Panc1 (cell line): ENCODE measurements at regions not wholly inside any gene's neighbourhood (a gene's known extent, or its start where the extent isn't known, plus 50 kb on each side); places are given as distances from the start of the nearest gene placed in this dataset.
"Not testable (repeated sequence)": the region's sequence is repeated elsewhere in the genome, so short reads cannot be mapped to it uniquely, and the experiment has no call there.

ENCODE experiments used
- POLR2AphosphoS5 ChIP-seq: IDR thresholded peaks from 2 replicates; pipeline ENCODE4 v1.6.1; 2012; ENCODE audit warnings: mild to moderate bottlenecking, low read depth, low read length, moderate library complexity
- TF ChIP-seq, protein P1 (sequence below): fragments of 450-650 bp; IDR thresholded peaks from 2 replicates; pipeline ENCODE4 v1.5.1; 2017; ENCODE audit warnings: mild to moderate bottlenecking

DNA sequence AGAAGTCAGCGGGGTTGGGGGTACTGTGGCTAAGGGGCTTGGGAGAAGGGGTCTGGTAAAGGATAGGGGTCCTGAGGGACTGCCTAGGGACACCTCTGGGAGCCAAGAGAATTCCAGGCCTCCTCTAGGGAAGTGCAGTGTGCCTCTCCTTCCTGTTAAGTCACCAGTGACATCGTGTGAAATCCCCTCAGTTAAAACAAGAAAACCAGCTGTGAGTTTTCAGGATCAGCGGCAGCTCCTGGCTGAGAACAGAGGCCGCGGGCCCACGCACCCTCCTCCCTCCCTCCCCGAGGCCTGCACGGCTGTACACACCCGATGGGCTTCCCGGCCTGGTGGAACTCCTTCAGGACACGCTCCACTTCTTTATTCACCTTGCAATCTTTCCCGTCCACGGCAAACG is 5400.0 kb upstream of the TPTE start:
- not testable (repeated sequence) for TF ChIP-seq POLR2AphosphoS5
- TF ChIP-seq, protein P1, sequence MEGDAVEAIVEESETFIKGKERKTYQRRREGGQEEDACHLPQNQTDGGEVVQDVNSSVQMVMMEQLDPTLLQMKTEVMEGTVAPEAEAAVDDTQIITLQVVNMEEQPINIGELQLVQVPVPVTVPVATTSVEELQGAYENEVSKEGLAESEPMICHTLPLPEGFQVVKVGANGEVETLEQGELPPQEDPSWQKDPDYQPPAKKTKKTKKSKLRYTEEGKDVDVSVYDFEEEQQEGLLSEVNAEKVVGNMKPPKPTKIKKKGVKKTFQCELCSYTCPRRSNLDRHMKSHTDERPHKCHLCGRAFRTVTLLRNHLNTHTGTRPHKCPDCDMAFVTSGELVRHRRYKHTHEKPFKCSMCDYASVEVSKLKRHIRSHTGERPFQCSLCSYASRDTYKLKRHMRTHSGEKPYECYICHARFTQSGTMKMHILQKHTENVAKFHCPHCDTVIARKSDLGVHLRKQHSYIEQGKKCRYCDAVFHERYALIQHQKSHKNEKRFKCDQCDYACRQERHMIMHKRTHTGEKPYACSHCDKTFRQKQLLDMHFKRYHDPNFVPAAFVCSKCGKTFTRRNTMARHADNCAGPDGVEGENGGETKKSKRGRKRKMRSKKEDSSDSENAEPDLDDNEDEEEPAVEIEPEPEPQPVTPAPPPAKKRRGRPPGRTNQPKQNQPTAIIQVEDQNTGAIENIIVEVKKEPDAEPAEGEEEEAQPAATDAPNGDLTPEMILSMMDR: not testable (repeated sequence)
